ENCODE measurements at regions not wholly inside any gene's neighbourhood (a gene's known extent, or its start where the extent isn't known, plus 50 kb on each side); places are given as distances from the start of the nearest gene placed in this dataset.

DNA sequence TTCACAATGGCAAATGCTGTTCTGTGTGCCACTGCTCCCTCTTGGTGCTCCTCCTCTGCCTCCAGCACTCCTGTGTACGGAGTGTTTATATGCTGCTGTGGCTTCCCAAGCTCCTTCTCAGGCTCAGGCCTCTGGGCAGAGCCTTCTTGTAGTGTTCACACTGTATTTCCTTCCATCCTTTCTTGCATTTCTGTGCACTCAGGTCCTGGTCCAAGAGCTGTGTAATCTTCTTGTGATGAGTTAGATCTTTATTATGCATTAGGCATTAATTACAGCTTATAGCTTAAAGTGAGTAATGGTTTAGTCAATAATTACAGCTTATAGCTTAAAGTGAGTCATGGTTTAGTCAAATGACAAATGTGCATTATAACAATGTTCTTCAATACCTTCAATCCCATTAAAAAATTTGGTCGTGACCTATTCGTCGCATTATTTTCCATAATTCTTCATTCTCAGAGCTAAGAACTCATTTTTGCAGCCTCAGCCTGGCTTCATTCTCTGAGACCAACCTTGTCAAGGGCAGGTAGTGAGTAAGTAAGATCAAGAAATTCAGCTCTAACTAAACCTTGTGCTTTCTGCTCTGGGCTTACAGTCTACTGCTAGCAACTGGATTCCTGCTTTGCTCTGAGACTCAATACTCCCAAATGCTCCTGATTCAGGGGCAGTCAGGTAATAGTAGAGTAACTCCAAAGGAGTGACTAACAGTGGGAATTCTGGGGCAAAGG is 154.5 kb upstream of the SPAG17 start:
- no peak for TF ChIP-seq CTCF (IDR thresholded peaks at IDR 0.05)
- no peak for TF ChIP-seq POLR2A (IDR thresholded peaks at IDR 0.05)
